HepG2 (cell line): ENCODE measurements at regions not wholly inside any gene's neighbourhood (a gene's known extent, or its start where the extent isn't known, plus 50 kb on each side); places are given as distances from the start of the nearest gene placed in this dataset.

Experiments
- ATAC-seq: fragments of 200-7000 bp; cut with Tn5 transposase; 3 replicates; pipeline ENCODE4 v1.9.1; 2020; ENCODE audit warnings: mild to moderate bottlenecking, moderate library complexity
- BruUV-seq: library from RNA; stranded (reverse); fragments of 400-500 nt; replicated peaks from 2 replicates; lab custom pipeline; 2021; lab: Mats Ljungman, UMichigan
- CTCF ChIA-PET: fragments of 300-600 bp; formaldehyde crosslinking; extraction: SDS; loops from one replicate; lab custom pipeline; 2021; ENCODE audit warnings: low total read pairs, inconsistent platforms, low intra/inter-chr PET ratio; lab: Yijun Ruan, JAX
- POLR2A ChIA-PET: fragments of 350-600 bp; sonication (Branson Sonifier 250); formaldehyde crosslinking; loops from one replicate; lab custom pipeline; 2020; ENCODE audit warnings: antibody characterized with exemption, inconsistent platforms; lab: Yijun Ruan, JAX
- DNase-seq: peaks from one replicate; pipeline ENCODE4 v3.0.0-alpha.2; 2015; ENCODE audit warnings: low spot score
- FAIRE-seq: peaks from 3 replicates; lab custom pipeline; 2011; peaks lifted over from hg19 to GRCh38; lab: Jason Lieb, UNC
- H2AFZ ChIP-seq: one replicate; pipeline ENCODE4 v1.6.1; 2011; ENCODE audit warnings: low read length, inconsistent platforms
- H3K27ac ChIP-seq: fragments of 300-600 bp; 3 replicates; pipeline ENCODE4 v1.8.0; 2011; ENCODE audit warnings: mixed run types, mild to moderate bottlenecking, mixed read lengths, low read length, inconsistent platforms; ENCODE audit not compliant: insufficient read depth; ENCODE audit errors: extremely low read length
- H3K27me3 ChIP-seq, 2 experiments: fragments of 200-600 bp in 1 of 2; 2 replicates in 1 of 2; 3 replicates in 1 of 2; pipeline versions ENCODE4 v1.6.0 to v1.8.0; 2011; ENCODE audit warnings: low read length in 2 of 2, mild to moderate bottlenecking in 2 of 2, moderate library complexity in 2 of 2, inconsistent platforms in 1 of 2; ENCODE audit not compliant: insufficient read depth in 2 of 2, control insufficient read depth in 1 of 2
- H3K36me3 ChIP-seq, 2 experiments: fragments of 200-600 bp in 1 of 2; replicated peaks in 1 of 2; 2 replicates in 1 of 2; 3 replicates in 1 of 2; pipeline versions ENCODE4 v1.5.1 to v1.8.0; 2011; ENCODE audit warnings: low read length in 2 of 2, inconsistent platforms in 1 of 2; ENCODE audit not compliant: insufficient read depth in 2 of 2, control insufficient read depth in 1 of 2
- H3K4me1 ChIP-seq: 2 replicates; pipeline ENCODE4 v1.5.1; 2012; ENCODE audit warnings: low read length, inconsistent platforms; ENCODE audit not compliant: insufficient read depth
- H3K4me2 ChIP-seq: 2 replicates; pipeline ENCODE4 v1.6.0; 2011; ENCODE audit warnings: low read depth, low read length, inconsistent platforms
- H3K4me3 ChIP-seq, 3 experiments: fragments of 200-600 bp in 1 of 3; sonication (generic), shearing (Covaris generic) in 1 of 3; replicated peaks in 1 of 3; 2 replicates each; pipeline ENCODE4 v1.5.1; 2011 to 2016; ENCODE audit warnings: low read length in 3 of 3, inconsistent platforms in 2 of 3, low read depth in 2 of 3, mild to moderate bottlenecking in 2 of 3, control low read depth in 1 of 3, mixed read lengths in 1 of 3; ENCODE audit not compliant: insufficient read depth in 1 of 3
- H3K79me2 ChIP-seq: one replicate; pipeline ENCODE4 v1.6.1; 2011; ENCODE audit warnings: low read length, inconsistent platforms; ENCODE audit not compliant: insufficient read depth
- H3K9ac ChIP-seq: 2 replicates; pipeline ENCODE4 v1.6.0; 2011; ENCODE audit warnings: mild to moderate bottlenecking, low read depth, low read length, inconsistent platforms; ENCODE audit not compliant: insufficient read depth
- H3K9me3 ChIP-seq: 2 replicates; pipeline ENCODE4 v1.5.1; 2012; ENCODE audit warnings: mild to moderate bottlenecking, low read length
- H4K20me1 ChIP-seq: 2 replicates; pipeline ENCODE4 v1.6.0; 2011; ENCODE audit warnings: inconsistent platforms, mild to moderate bottlenecking, low read length, moderate library complexity; ENCODE audit not compliant: insufficient read depth
- HIVEP1 ChIP-seq: sonication (generic); formaldehyde crosslinking; IDR thresholded peaks from 2 replicates; pipeline ENCODE4 v1.4.0; 2020; ENCODE audit warnings: mild to moderate bottlenecking, missing genetic modification reagents
- SSRP1 ChIP-seq: IDR thresholded peaks from 2 replicates; pipeline ENCODE4 v1.6.1; 2016; ENCODE audit warnings: control low read depth
- THAP11 ChIP-seq: IDR thresholded peaks from 2 replicates; pipeline ENCODE4 v1.6.1; 2016; ENCODE audit warnings: missing biosample characterization, missing genetic modification reagents
- ZNF253 ChIP-seq: sonication (generic); formaldehyde crosslinking; IDR thresholded peaks from 2 replicates; pipeline ENCODE4 v1.8.0; 2022; ENCODE audit warnings: mild to moderate bottlenecking, missing genetic modification reagents, borderline replicate concordance
- ZNF678 ChIP-seq: sonication (generic); formaldehyde crosslinking; IDR thresholded peaks from 2 replicates; pipeline ENCODE4 v1.4.0; 2020; ENCODE audit warnings: mild to moderate bottlenecking, missing genetic modification reagents
- WGBS: methylation state at CpG from one replicate; pipeline ENCODE4 v1.1.6; 2017; ENCODE audit warnings: low lambda C conversion rate; 5-methylcytosine and 5-hydroxymethylcytosine counted together
- in situ Hi-C: cut with HindIII; loops from 2 replicates; pipeline ENCODE4 v1.10.0; 2017; ENCODE audit warnings: low pct_unique_long_range_greater_than_20kb; ENCODE audit not compliant: extremely low pct_ligation_motif_present
- intact Hi-C: fragments of 100-400 bp; cut with micrococcal nuclease; formaldehyde crosslinking; loops from one replicate; pipeline ENCODE4 v1.10.0; 2022; ENCODE audit not compliant: unreplicated experiment
- TF ChIP-seq, protein P1 (sequence below): sonication (generic); formaldehyde crosslinking; IDR thresholded peaks from 2 replicates; pipeline ENCODE4 v1.4.0; 2020; ENCODE audit warnings: missing genetic modification reagents; ENCODE audit errors: not compliant biosample characterization

DNA sequence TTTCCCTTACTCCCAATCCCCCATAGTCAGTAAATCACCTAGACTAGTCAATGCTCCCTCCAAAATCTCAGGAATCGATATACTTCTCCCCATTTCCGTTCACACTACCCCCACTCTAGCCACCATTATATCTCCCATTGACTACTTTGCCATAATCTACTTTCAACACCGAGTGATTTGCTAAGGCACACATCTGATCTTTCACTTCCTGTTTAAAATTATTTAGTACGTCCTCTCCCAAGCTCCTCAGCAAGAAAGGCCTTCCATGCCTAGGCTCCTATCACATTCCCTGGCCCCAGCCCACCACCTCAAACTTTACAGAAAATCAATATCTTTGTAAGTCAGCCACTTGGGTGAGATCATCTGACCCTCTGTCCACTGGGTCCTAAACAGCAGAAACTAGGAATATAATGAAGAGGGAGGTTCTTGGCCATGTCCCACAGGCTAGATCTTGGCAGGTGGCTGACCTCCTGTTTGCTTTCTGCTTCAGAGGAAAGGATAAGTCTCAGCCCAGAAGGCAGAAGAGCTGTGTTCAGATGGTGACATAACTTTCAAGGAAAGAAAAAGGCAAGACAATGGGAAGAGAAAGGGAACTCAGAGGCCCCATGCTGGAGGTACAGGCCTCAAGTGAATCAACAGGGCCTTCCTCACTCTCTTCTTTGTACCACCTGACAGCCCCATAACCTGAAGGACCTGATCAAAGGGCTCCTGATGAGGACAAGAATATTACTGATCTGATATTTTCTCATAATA lies 103.0 kb downstream of the RPL22L1 start (continued):
- TF ChIP-seq SSRP1 = no peak
- TF ChIP-seq HIVEP1 (CRISPR knock-in tag) = no peak
- no peak for TF ChIP-seq ZNF678 (CRISPR knock-in tag)
- no peak for TF ChIP-seq ZNF253

DNA sequence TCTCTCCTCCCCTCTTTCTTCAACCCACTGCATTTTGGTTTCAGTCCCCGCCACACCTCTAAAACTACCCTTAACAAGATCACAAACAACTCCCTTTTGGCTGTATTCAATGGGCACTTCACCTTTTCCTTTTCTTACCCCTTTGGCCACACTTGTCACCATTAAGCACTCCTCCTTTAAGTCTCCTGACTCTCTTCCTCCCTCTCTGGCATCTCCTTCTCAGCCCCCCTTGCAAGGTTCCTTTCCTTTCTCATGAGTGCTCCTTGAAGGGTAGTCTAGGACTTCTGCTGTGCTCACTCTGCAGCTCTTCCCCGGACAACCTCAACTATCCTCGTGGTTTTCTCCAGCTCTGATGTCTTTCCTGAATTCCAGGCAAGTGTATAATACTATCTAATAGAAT lies 103.7 kb downstream of the RPL22L1 start:
- H3K27me3 ChIP-seq = no peaks in the 10 kb centered on the region
- in situ Hi-C loops (no loop called here), intact Hi-C loops (no loop called here)
- 0 out of 2 replicates have a peak, but pooled peaks have one; percentile 2 for TF ChIP-seq THAP11 (CRISPR knock-in tag)
- TF ChIP-seq, protein P1, sequence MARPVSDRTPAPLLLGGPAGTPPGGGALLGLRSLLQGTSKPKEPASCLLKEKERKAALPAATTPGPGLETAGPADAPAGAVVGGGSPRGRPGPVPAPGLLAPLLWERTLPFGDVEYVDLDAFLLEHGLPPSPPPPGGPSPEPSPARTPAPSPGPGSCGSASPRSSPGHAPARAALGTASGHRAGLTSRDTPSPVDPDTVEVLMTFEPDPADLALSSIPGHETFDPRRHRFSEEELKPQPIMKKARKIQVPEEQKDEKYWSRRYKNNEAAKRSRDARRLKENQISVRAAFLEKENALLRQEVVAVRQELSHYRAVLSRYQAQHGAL = no peak
- DNase-seq (no peak), FAIRE-seq (no peak), ATAC-seq (no peak)
- H3K9me3 ChIP-seq = no peaks in the 10 kb centered on the region
- H3K9ac ChIP-seq = no peak overlapping the region
- no peaks in the 10 kb centered on the region for H4K20me1 ChIP-seq
- CTCF ChIA-PET = no interaction called here
- H3K36me3 ChIP-seq = no peaks in the 10 kb centered on the region
- 78% methylated on average over 3 of the region's 3 CpGs for WGBS
- H3K4me1 ChIP-seq = peaks cover 51% of the 10 kb centered on the region
- no peak overlapping the region for H2AFZ ChIP-seq
- POLR2A ChIA-PET = no interaction called here
- H3K27ac ChIP-seq = peak overlapping the region; percentile 65
- peak overlapping the region; percentile 68; the same call in 1 of the 2 replicates for H3K4me2 ChIP-seq
- H3K4me3 ChIP-seq = no peak overlapping the region
- no peaks in the 10 kb centered on the region for H3K79me2 ChIP-seq
- no TSS peak for BruUV-seq
